ENCODE measurements at regions not wholly inside any gene's neighbourhood (a gene's known extent, or its start where the extent isn't known, plus 50 kb on each side); places are given as distances from the start of the nearest gene placed in this dataset.

DNA sequence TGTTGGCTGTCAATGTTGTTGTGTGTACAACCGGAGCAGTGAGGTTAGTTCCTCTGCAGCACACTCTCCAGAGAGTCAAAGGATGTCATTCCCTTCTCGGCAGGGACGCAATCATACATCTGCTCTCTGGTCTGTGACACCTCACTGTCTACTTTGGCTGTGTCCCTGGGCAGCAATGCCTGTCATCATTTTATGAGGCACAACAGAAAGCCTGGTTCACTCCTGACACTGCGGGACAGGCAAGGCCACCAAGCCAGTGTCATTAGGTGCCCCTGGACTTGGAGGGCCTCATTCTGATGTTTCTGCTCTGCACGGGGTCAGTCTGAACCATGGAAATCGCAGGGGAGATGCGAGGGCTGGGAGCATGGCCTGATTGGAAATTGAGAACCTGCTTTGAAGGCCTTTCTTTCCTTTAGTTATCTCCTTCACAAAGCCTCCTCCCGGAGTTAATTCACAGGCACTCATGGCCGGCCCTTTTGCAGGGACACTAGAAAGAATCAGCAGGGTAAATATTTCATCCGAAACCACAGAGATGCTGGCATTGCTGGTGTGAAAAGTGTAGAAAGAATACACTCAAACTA, 284.4 kb downstream of the ZNF536 start:
- DNase-seq (ENCODE audit: low spot score), result no peak
- Histone ChIP-seq H3K27me3 (no peaks in the 10 kb centered on the region), H3K4me3 (no peak overlapping the region), H3K36me3 (no peaks in the 10 kb centered on the region), H3K4me1 (no peaks in the 10 kb centered on the region), H3K27ac (no peak overlapping the region), H3K9me3 (no peaks in the 10 kb centered on the region)
- TF ChIP-seq, protein P1, sequence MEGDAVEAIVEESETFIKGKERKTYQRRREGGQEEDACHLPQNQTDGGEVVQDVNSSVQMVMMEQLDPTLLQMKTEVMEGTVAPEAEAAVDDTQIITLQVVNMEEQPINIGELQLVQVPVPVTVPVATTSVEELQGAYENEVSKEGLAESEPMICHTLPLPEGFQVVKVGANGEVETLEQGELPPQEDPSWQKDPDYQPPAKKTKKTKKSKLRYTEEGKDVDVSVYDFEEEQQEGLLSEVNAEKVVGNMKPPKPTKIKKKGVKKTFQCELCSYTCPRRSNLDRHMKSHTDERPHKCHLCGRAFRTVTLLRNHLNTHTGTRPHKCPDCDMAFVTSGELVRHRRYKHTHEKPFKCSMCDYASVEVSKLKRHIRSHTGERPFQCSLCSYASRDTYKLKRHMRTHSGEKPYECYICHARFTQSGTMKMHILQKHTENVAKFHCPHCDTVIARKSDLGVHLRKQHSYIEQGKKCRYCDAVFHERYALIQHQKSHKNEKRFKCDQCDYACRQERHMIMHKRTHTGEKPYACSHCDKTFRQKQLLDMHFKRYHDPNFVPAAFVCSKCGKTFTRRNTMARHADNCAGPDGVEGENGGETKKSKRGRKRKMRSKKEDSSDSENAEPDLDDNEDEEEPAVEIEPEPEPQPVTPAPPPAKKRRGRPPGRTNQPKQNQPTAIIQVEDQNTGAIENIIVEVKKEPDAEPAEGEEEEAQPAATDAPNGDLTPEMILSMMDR (IDR thresholded peaks at IDR 0.05), result no peak

GRCh38 chr19:30653646-30654386, 281.6 kb downstream of the ZNF536 start:
- Histone ChIP-seq H3K9me3 (no peaks in the 10 kb centered on the region), H3K27me3 (no peaks in the 10 kb centered on the region), H3K27ac (no peak overlapping the region), H3K4me3 (no peak overlapping the region), H3K36me3 (no peaks in the 10 kb centered on the region), H3K4me1 (no peaks in the 10 kb centered on the region)
- TF ChIP-seq, protein P1 (IDR thresholded peaks at IDR 0.05), result no peak
- no peak for DNase-seq (ENCODE audit: low spot score)

GRCh38 chr19:30652751-30653150, 280.6 kb downstream of the ZNF536 start:
- Histone ChIP-seq H3K27ac (no peak overlapping the region), H3K9me3 (no peaks in the 10 kb centered on the region), H3K27me3 (no peaks in the 10 kb centered on the region), H3K4me1 (no peaks in the 10 kb centered on the region), H3K4me3 (no peak overlapping the region), H3K36me3 (no peaks in the 10 kb centered on the region)
- no peak for DNase-seq (ENCODE audit: low spot score)
- TF ChIP-seq, protein P1 (IDR thresholded peaks at IDR 0.05), result no peak

GRCh38 chr19:30651691-30652090, 279.5 kb downstream of the ZNF536 start:
- H3K4me1 ChIP-seq, result no peaks in the 10 kb centered on the region
- no peaks in the 10 kb centered on the region for H3K36me3 ChIP-seq
- no peak overlapping the region for H3K4me3 ChIP-seq
- no peak for DNase-seq (ENCODE audit: low spot score)
- no peak overlapping the region for H3K27ac ChIP-seq
- H3K27me3 ChIP-seq, result no peaks in the 10 kb centered on the region
- H3K9me3 ChIP-seq, result no peaks in the 10 kb centered on the region
- TF ChIP-seq, protein P1 (IDR thresholded peaks at IDR 0.05), result no peak

GRCh38 chr19:30651066-30651465, 278.9 kb downstream of the ZNF536 start:
- TF ChIP-seq, protein P1 (IDR thresholded peaks at IDR 0.05), result no peak
- H3K9me3 ChIP-seq, result no peaks in the 10 kb centered on the region
- H3K27me3 ChIP-seq, result no peaks in the 10 kb centered on the region
- no peak overlapping the region for H3K4me3 ChIP-seq
- DNase-seq (ENCODE audit: low spot score), result no peak
- H3K4me1 ChIP-seq, result no peaks in the 10 kb centered on the region
- no peak overlapping the region for H3K27ac ChIP-seq
- no peaks in the 10 kb centered on the region for H3K36me3 ChIP-seq

Data from right atrium auricular region (tissue), 2 donors.